Tibial nerve (tissue), 4 donors: ENCODE measurements at regions not wholly inside any gene's neighbourhood (a gene's known extent, or its start where the extent isn't known, plus 50 kb on each side); places are given as distances from the start of the nearest gene placed in this dataset.

Source experiments
- DNase-seq, 2 donors: peaks; one replicate each; pipeline ENCODE4 v3.0.0-alpha.2; 2019; ENCODE audit warnings: low spot score in 2 of 2
- H3K27ac ChIP-seq, 4 donors: fragments of 200-600 bp; sonication (generic) in 3 of 4; one replicate each; pipeline ENCODE4 v1.5.1; 2017 to 2019; ENCODE audit warnings: mild to moderate bottlenecking in 1 of 4
- H3K27me3 ChIP-seq, 2 donors: fragments of 200-600 bp; sonication (generic) in 1 of 2; one replicate each; pipeline versions ENCODE4 v1.5.1 to v1.6.0; 2017 to 2019
- H3K36me3 ChIP-seq, 3 donors: fragments of 200-600 bp; sonication (generic); one replicate each; pipeline ENCODE4 v1.5.1; 2018 to 2019
- H3K4me1 ChIP-seq, 4 donors: fragments of 200-600 bp; sonication (generic) in 3 of 4; one replicate each; pipeline ENCODE4 v1.5.1; 2017 to 2019
- H3K4me3 ChIP-seq, 4 donors: fragments of 200-600 bp; sonication (generic) in 3 of 4; one replicate each; pipeline ENCODE4 v1.5.1; 2017 to 2019; ENCODE audit warnings: mild to moderate bottlenecking in 1 of 4, moderate library complexity in 1 of 4
- H3K9me3 ChIP-seq, 4 donors: fragments of 200-600 bp; sonication (generic) in 3 of 4; one replicate each; pipeline ENCODE4 v1.5.1; 2017 to 2019
- EP300 ChIP-seq, 2 donors: sonication (generic); formaldehyde crosslinking; IDR thresholded peaks; one replicate each; pipeline ENCODE4 v1.6.1; 2017; ENCODE audit warnings: antibody characterized with exemption in 2 of 2, mild to moderate bottlenecking in 1 of 2
- POLR2A ChIP-seq, 2 donors: fragments of 450-650 bp; IDR thresholded peaks; one replicate each; pipeline ENCODE4 v1.6.1; 2017; ENCODE audit warnings: antibody characterized with exemption in 2 of 2, mild to moderate bottlenecking in 2 of 2, moderate library complexity in 2 of 2
- WGBS, 2 donors: methylation state at CpG; one replicate each; pipeline ENCODE4 v1.1.5; 2018; 5-methylcytosine and 5-hydroxymethylcytosine counted together
- TF ChIP-seq, protein P1 (sequence below), 5 experiments: fragments of 200-600 bp in 3 of 5; fragments of 450-650 bp in 2 of 5; sonication (generic) in 3 of 5; IDR thresholded peaks; one replicate each; pipeline ENCODE4 v1.5.1; 2016 to 2019; ENCODE audit warnings: antibody characterized with exemption in 5 of 5, mild to moderate bottlenecking in 3 of 5, moderate library complexity in 2 of 5

DNA sequence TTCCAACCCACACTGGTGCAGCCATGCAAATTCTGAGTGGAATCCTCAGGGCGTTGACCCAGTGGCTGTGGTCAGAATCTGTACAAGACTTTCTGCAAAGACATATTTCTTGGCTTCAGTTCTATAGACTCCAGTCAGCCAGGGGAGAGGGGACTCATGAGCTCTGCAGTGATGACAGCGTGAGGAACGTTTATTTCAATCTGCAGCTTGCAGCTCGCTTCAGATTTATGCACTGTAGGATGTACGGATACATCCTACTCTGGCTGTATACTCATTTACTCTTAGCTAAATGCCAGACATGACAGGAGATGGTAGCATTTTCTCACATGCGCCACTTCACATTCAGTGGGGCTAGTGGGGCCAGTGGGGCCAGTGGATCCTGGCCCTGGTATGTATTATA lies 276.1 kb downstream of the FGF9 start:
- no peak overlapping the region for H3K27ac ChIP-seq
- WGBS, 2 donors, result 84 to 85% methylated on average over 5 to 6 of the region's 6 CpGs
- H3K27me3 ChIP-seq, result no peaks in the 10 kb centered on the region
- DNase-seq, result no peak
- no peaks in the 10 kb centered on the region for H3K4me1 ChIP-seq
- no peaks in the 10 kb centered on the region for H3K36me3 ChIP-seq
- TF ChIP-seq, protein P1, sequence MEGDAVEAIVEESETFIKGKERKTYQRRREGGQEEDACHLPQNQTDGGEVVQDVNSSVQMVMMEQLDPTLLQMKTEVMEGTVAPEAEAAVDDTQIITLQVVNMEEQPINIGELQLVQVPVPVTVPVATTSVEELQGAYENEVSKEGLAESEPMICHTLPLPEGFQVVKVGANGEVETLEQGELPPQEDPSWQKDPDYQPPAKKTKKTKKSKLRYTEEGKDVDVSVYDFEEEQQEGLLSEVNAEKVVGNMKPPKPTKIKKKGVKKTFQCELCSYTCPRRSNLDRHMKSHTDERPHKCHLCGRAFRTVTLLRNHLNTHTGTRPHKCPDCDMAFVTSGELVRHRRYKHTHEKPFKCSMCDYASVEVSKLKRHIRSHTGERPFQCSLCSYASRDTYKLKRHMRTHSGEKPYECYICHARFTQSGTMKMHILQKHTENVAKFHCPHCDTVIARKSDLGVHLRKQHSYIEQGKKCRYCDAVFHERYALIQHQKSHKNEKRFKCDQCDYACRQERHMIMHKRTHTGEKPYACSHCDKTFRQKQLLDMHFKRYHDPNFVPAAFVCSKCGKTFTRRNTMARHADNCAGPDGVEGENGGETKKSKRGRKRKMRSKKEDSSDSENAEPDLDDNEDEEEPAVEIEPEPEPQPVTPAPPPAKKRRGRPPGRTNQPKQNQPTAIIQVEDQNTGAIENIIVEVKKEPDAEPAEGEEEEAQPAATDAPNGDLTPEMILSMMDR (IDR thresholded peaks at IDR 0.05), result no peak
- no peak for TF ChIP-seq POLR2A (IDR thresholded peaks at IDR 0.05)
- TF ChIP-seq EP300 (IDR thresholded peaks at IDR 0.05), result no peak
- H3K9me3 ChIP-seq, result peaks cover 0 to 30% (median 0%) of the 10 kb centered on the region in 4 donors
- no peak overlapping the region for H3K4me3 ChIP-seq

DNA sequence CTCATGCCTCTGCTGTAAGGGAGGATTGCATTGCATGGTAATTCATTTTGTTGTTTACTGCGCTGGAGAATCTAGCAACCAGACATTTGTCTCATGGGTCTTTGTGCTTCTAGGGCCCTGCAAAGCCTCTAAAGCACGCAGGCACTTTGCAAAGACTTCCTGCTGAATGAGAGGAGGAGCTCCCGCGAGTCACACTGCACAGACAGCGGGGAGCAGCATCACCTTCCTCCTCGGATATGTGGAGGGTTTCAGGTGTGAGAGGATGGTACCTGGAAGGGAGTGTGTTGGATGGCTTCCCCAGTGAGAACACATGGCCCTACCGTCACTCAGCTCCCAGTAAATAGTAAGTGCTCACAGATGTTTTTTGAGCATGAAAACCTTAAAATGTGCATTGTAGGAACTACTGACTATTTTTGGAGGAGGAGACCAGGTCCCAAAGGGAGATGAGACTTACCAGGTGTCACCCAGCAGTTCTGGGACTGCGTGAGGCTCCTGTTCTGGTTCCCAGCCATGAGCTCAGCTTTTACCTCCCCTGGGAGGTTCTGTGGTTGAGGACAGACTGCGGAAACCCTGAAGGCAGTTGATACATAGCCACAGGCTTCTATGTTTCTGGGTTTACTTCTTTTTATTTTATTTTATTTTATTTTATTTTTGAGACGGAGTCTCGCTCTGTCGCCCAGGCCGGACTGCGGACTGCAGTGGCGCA lies 278.0 kb downstream of the FGF9 start:
- 59% methylated on average over 9 of the region's 15 CpGs for WGBS, 2 donors
- DNase-seq, result no peak

DNA sequence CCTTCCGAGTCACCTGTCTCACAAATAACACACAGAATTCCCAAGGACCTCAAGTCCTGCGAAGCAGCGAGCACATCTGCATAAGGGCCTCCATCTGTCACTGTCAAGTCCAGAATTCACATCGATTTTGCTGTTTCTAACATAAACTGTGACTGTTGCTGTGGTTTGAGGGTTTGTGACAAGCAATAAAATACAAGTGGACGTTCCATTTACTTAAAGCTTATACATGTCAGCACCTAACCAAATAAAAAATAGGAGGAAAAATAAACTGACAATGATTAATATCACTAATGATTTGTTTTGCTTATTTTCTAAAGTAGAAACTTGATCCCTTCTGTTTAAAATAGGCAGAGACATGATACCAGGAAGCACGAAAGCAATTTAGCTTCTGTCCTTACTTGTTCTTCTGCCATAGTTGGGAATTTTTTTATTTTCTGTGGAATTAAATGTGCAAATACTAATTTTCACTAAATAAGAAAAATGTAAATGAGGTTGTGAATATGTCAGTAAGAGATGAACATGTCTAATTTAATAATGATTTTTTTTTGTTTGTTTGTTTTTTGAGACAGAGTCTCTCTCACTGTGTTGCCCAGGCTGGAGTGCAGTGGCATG lies 279.1 kb downstream of the FGF9 start:
- WGBS, 2 donors, result 69 to 74% methylated on average over 6 of the region's 6 CpGs

More for the DNA sequence above, 278.0 kb downstream of the FGF9 start:
- no peak overlapping the region for H3K27ac ChIP-seq
- peaks cover 0 to 29% (median 0%) of the 10 kb centered on the region in 4 donors for H3K9me3 ChIP-seq
- H3K27me3 ChIP-seq, result no peaks in the 10 kb centered on the region
- H3K4me1 ChIP-seq, result no peaks in the 10 kb centered on the region
- TF ChIP-seq POLR2A (IDR thresholded peaks at IDR 0.05) (no peak), EP300 (IDR thresholded peaks at IDR 0.05) (no peak)
- TF ChIP-seq, protein P1 (IDR thresholded peaks at IDR 0.05), result no peak
- no peak overlapping the region for H3K4me3 ChIP-seq
- no peaks in the 10 kb centered on the region for H3K36me3 ChIP-seq

DNA sequence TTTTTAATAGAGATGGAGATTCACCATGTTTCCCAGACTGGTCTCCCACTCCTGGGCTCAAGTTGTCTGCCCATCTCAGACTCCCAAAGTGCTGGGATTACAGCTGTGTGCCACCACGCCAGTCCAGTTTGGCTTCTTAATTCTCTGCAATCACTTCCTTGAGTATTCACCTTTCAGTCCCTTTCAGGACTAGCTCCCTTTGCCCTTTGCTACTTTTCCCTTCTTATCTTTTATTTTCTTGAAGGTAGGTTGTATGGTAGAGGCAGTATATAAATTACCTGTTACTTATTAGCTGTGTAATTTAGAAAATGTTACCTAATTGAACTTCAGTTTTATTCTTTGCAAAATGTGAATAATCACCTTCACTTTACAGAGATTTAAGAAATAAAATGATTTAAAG lies 285.8 kb downstream of the FGF9 start:
- Histone ChIP-seq H3K27ac (no peak overlapping the region), H3K4me3 (no peak overlapping the region), H3K36me3 (no peaks in the 10 kb centered on the region), H3K27me3 (no peaks in the 10 kb centered on the region), H3K9me3 (peaks cover 0 to 9% (median 0%) of the 10 kb centered on the region in 4 donors), H3K4me1 (no peaks in the 10 kb centered on the region)
- DNase-seq, result no peak
- TF ChIP-seq, protein P1 (IDR thresholded peaks at IDR 0.05), result no peak
- TF ChIP-seq POLR2A (IDR thresholded peaks at IDR 0.05), result no peak
- no peak for TF ChIP-seq EP300 (IDR thresholded peaks at IDR 0.05)
- 76 to 92% methylated on average over 1 of the region's 1 CpG for WGBS, 2 donors

More for the DNA sequence above, 279.1 kb downstream of the FGF9 start:
- no peak overlapping the region for H3K27ac ChIP-seq
- H3K9me3 ChIP-seq, result peaks cover 0 to 19% (median 0%) of the 10 kb centered on the region in 4 donors
- TF ChIP-seq POLR2A (IDR thresholded peaks at IDR 0.05), result no peak
- no peak for TF ChIP-seq EP300 (IDR thresholded peaks at IDR 0.05)
- TF ChIP-seq, protein P1 (IDR thresholded peaks at IDR 0.05), result no peak
- no peaks in the 10 kb centered on the region for H3K4me1 ChIP-seq
- H3K36me3 ChIP-seq, result no peaks in the 10 kb centered on the region
- no peak for DNase-seq
- no peaks in the 10 kb centered on the region for H3K27me3 ChIP-seq
- H3K4me3 ChIP-seq, result no peak overlapping the region

DNA sequence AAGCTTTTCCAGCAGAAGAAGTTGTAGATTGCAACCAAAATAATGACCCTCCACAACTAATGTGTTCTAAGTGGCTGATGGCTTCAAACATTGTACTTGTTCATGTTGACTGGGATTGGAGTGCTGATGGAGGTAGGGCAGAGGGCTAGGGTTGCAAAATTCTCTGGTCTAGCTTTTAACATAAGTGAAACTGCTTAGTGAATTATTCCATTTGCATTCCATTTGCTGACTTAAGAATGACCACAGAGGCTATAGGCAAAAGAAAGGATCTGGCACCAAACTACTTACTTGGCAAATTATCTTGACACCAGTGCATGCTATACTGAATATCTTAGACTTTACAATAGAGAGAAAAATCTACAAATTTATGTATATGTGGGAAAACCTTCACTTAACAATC lies 287.0 kb downstream of the FGF9 start:
- Histone ChIP-seq H3K4me1 (no peaks in the 10 kb centered on the region), H3K27ac (no peak overlapping the region), H3K4me3 (no peak overlapping the region), H3K9me3 (peaks cover 0 to 20% (median 0%) of the 10 kb centered on the region in 4 donors), H3K27me3 (no peaks in the 10 kb centered on the region), H3K36me3 (no peaks in the 10 kb centered on the region)
- DNase-seq, result no peak
- TF ChIP-seq EP300 (IDR thresholded peaks at IDR 0.05), result no peak
- TF ChIP-seq, protein P1 (IDR thresholded peaks at IDR 0.05), result no peak
- TF ChIP-seq POLR2A (IDR thresholded peaks at IDR 0.05), result no peak
